Naive thymus-derived CD8-positive, alpha-beta T cell (primary cell): ENCODE measurements at regions not wholly inside any gene's neighbourhood (a gene's known extent, or its start where the extent isn't known, plus 50 kb on each side); places are given as distances from the start of the nearest gene placed in this dataset.

Experiments
- ATAC-seq, 2 donors: fragments of 150-1000 bp; cut with Tn5 transposase in 1 of 2; sonication (Bioruptor Pico), chemical (Tn5 transposase) in 1 of 2; 1 replicate in 1 of 2; 2 replicates in 1 of 2; pipeline ENCODE4 v1.10.0; 2021; ENCODE audit warnings: mild to moderate bottlenecking in 2 of 2, moderate library complexity in 2 of 2
- POLR2A ChIA-PET: fragments of 350-600 bp; sonication (Branson Sonifier 250); formaldehyde crosslinking; loops from one replicate; lab custom pipeline; 2021; ENCODE audit warnings: antibody characterized with exemption; lab: Charles Lee
- DNase-seq, 10 donors: peaks; one replicate each; pipeline versions ENCODE4 v3.0.0 to v3.0.0-alpha.2; 2020 to 2022
- H3K27ac Mint-ChIP-seq, 10 donors: one replicate each; pipeline ENCODE4 v1.8.0; 2020 to 2022; ENCODE audit warnings: mild to moderate bottlenecking in 10 of 10, mixed read lengths in 10 of 10, moderate library complexity in 4 of 10, inconsistent platforms in 1 of 10
- H3K27me3 Mint-ChIP-seq, 5 donors: one replicate each; pipeline ENCODE4 v1.8.0; 2021 to 2022; ENCODE audit warnings: mixed read lengths in 5 of 5
- H3K36me3 Mint-ChIP-seq, 3 donors: one replicate each; pipeline ENCODE4 v1.8.0; 2020 to 2022; ENCODE audit warnings: mixed read lengths in 3 of 3, mild to moderate bottlenecking in 2 of 3, inconsistent platforms in 1 of 3
- H3K4me1 Mint-ChIP-seq, 4 donors: one replicate each; pipeline ENCODE4 v1.8.0; 2021 to 2022; ENCODE audit warnings: mixed read lengths in 4 of 4
- H3K4me3 Mint-ChIP-seq, 10 donors: one replicate each; pipeline ENCODE4 v1.8.0; 2020 to 2022; ENCODE audit warnings: mild to moderate bottlenecking in 10 of 10, mixed read lengths in 10 of 10, moderate library complexity in 6 of 10, inconsistent platforms in 1 of 10
- H3K9me3 Mint-ChIP-seq, 9 donors: one replicate each; pipeline ENCODE4 v1.8.0; 2020 to 2022; ENCODE audit warnings: mixed read lengths in 9 of 9, mild to moderate bottlenecking in 3 of 9, inconsistent platforms in 1 of 9, moderate library complexity in 1 of 9

DNA sequence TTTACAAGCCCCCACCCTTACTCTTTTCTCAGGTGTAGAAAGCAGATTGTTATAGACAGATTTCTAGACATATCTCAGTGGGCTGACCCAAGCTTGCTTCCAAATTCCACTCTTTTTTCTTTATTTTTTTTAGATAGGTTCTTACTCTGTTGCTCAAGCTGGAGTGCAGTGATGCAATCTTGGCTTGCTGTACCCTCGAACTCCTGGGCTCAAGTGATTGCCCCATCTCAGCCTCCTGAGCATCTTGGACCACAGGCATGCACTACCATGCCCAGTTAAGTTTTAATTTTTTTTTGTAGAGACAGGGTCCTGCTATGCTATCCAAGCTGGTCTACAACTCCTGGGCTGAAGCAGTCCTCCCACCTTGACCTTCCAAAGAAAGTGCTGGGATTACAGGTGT, 53.5 kb upstream of the ADAMTS9 start:
- POLR2A ChIA-PET = no interaction called here
- Mint-ChIP-seq H3K4me1 (no peaks in the 10 kb centered on the region), H3K27ac (no peak overlapping the region), H3K4me3 (no peak overlapping the region), H3K27me3 (peaks cover 0 to 2% (median 0%) of the 10 kb centered on the region in 5 donors), H3K9me3 (peaks cover 0 to 28% (median 6%) of the 10 kb centered on the region in 9 donors), H3K36me3 (no peaks in the 10 kb centered on the region)
- ATAC-seq (no peak), DNase-seq (no peak)

DNA sequence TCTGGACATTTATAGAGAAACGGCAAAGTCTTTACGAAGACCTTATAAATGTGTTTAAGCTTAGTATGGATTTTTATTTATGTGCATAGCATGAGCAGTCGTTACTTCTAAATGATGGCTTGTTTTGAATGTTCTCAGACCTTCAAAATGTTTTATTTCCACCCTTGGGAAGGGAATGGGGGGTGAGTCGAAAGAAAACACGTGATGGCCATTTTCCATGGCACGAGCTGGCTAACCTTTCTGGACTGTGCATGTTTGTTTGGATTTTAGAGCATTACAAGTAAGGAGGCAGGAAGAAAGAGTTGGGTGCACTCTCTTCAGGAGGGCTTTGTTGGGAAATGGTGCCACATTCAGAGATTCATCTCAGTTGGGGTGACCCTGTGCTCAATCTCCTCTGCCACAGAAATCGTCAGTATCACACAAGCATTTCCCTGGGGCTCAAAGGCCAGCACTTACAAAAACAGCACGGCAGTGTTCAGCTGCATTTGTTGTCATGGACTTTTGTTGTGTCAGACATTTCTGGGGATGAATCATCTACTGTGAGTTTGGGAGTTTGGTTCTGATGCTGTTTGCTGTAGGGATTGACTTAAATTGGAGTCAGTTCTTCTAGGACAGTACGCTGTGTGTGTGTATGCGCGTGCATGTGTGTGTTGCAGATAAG, 52.3 kb upstream of the ADAMTS9 start:
- H3K4me1 Mint-ChIP-seq = no peaks in the 10 kb centered on the region
- H3K36me3 Mint-ChIP-seq = no peaks in the 10 kb centered on the region
- ATAC-seq (no peak), DNase-seq (no peak)
- POLR2A ChIA-PET = no interaction called here
- peaks cover 0 to 2% (median 0%) of the 10 kb centered on the region in 5 donors for H3K27me3 Mint-ChIP-seq
- no peak overlapping the region for H3K4me3 Mint-ChIP-seq
- peaks cover 0 to 22% (median 5%) of the 10 kb centered on the region in 9 donors for H3K9me3 Mint-ChIP-seq
- H3K27ac Mint-ChIP-seq = no peak overlapping the region
